Stimulated activated CD4-positive, alpha-beta T cell treated with anti-CD3 and anti-CD28 coated beads, Interleukin-15, amount 100 ng/mL, for 48 hours (primary cell): ENCODE measurements at regions not wholly inside any gene's neighbourhood (a gene's known extent, or its start where the extent isn't known, plus 50 kb on each side); places are given as distances from the start of the nearest gene placed in this dataset.

Source experiments
- DNase-seq, 2 donors: peaks; one replicate each; pipeline ENCODE4 v3.0.0-alpha.2; 2020; ENCODE audit warnings: low read depth in 2 of 2

- no peak for DNase-seq
Observed at GRCh38 chr10:6774406-6774805, 194.3 kb upstream of the PRKCQ start.

DNA sequence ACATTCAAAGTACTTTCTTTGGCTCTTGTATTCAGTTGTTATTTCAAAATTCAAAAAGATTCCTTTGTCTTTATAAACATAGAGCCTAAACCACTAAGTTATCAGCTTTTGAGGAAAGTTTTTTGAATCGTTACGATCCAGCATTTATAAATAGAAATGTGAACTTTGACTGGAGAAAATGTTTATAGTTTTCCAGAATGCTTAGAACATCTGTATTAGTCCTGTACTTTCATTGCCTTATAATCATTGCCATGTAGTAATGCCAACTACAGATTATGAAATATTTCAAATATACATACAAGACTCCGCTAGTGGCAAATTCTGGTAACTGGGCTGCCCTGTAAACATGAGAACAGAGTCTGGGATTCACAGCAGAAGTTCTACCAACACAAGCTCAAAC is 191.3 kb upstream of the PRKCQ start:
- DNase-seq, result no peak

- no peak for DNase-seq
Observed at GRCh38 chr10:6770846-6771245, 190.8 kb upstream of the PRKCQ start.

- DNase-seq, result no peak
Observed at GRCh38 chr10:6769704-6770417, 189.8 kb upstream of the PRKCQ start.

- no peak for DNase-seq
Observed at GRCh38 chr10:6766131-6766801, 186.2 kb upstream of the PRKCQ start.

DNA sequence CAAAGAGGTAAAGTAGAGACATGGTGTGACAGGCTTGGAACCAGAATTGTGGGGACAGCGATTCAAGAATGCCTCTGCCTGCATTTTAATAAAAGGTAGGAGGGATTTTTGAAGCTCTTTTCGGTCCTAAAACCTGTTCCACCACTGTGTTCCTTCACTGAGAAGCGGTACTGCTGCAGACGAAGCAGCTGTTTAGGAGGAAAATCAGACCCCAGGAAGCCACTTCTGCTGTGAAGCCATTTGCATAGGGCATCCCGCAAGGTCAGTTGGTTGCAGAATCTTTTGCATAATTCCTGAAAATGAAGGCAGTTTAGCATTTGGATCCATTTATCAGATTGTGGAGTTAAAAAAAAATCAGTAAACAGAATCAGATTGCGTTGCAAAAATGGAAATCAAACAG is 183.3 kb upstream of the PRKCQ start:
- DNase-seq, result no peak

DNA sequence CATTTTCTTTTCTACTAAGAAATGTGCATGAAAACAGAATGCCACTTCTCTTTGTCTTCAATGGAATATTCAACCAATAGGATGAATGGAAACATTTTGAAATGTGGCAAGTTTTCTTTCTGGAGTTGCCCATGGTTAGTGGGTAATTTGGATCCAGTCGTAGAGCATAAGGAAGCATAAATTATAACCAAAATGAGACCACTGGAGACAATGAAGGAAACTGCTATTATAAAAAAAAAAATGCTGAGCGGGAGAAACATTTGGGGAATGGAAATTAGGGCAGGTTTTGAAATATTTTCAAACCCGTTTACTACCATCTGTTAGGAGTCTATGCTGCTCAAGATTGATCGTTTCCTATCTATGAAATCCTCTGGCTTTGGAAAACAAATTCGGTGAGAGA is 182.9 kb upstream of the PRKCQ start:
- DNase-seq, result no peak

DNA sequence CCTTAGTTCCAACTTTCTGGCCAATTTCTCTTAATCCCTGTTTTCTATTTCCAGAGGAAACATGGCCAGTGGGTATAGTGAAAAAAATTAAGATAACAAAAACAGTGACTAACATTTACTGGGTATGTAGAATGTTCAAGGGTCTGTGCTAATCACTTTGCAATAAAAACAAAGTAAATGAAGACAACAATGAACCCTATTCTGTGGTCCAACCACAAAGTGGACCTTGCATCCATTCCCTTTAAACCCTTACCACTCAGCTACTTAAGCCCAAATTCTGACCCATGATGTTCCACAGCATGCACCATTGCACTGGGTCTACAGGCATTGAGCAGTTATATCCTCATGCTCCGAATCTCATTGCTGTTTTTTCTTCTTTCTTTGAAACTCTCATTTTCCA is 179.9 kb upstream of the PRKCQ start:
- DNase-seq, result no peak

DNA sequence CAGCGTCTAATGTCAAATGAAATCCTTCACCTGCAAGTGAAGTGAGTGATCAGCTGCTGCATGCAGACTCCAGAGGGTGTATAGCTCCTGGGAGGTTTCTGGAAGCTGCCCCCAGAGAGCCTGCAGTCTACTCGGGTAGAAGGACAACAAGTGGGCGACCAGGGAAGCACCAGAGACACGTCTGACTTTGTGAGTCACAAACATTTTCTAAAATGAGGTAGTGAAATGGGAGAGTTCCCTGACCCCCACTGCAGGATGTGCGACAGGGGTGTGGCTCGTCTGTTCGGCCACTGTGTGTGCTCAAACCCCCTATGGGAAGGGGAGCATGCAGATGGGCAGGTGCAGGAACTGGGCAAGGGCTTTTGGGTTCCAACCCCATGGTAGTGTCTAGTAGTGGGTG is 177.1 kb upstream of the PRKCQ start:
- DNase-seq, result no peak

DNA sequence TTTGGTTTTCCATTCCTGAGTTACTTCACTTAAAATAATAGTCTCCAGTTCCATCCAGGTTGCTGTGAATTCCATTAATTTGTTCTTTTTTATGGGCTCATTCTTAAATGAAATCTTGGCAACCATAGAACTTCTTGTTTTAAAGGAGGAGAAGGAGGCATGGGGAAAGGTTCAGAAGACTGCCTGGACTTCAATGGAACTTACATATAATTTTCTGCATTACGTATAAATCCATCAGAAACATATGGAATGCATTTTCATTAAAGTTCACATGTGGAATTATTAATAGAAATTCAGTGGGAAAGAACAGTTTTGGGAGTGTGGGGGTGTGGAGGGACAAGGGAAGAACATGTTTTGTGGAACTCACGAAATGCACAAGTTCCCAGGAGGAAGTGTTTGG is 176.6 kb upstream of the PRKCQ start:
- no peak for DNase-seq

GRCh38 chr10:6755781-6756460 is 175.8 kb upstream of the PRKCQ start:
- DNase-seq, result no peak

DNA sequence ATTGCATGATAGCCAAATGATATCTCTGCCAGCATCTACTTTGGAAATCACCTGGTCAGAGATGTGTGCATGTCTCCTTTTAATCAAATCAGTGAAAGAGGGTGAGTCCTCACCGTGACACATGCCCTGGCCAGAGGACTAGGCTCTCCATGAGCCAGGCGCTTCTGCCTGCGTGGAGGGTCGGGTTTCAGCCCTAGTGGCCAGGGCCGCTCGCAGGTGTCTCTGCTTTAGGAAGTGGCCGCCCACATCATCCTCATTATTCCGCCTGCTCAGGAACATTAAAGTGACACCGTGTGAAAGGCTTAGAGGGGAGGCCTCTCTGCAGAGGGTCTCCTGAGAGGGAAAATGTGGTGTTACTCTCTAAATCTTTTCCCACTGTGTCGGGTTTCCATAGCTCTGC is 173.6 kb upstream of the PRKCQ start:
- no peak for DNase-seq

DNA sequence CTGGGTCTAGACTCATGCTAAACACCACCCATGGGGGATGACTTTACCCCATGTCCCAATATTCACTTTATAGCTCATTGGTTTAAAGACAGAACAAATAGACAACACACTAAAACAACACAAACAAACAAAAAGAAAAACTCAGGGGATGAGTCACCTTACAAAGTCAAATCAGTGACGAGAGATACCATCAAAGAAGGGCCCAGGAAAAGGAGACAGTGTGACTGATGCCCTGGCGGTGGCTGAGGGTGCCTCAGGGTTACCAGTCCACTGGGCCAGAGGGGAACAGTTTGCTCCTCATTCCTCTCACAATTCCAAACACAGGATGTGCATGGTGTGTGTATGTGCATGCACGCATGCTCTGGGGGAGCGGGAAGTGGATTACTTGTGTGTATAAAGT is 171.3 kb upstream of the PRKCQ start:
- DNase-seq, result no peak

DNA sequence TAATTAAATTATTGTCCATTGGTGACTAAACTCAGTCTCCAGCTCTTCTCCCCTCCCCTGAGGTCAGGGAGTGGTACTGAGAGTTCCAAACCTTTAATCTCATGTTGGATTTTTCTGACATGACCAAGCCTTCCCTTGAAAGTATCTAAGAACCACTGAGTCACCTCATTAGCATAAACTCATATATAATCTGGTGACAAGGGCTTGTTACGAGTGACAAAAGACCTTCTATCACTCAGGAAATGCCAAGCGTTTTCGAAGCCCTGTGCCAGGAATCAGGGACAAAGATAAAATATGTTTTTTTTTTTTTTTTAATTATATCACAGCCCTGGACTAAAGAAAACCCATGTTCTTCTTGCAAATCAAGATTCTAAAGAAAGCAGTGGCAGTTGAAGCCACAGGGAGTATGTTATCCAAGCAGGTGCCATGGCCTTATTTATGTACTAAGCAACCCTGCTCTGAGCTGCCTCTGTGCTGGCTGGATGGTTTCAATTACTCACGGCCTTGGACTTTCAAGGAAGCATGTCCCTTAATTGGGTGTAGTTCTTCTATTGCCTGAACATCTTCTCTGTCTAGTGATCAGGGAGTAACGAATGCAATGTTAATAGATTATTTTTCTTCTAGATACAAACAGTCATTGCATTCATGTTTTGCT is 169.0 kb upstream of the PRKCQ start:
- DNase-seq, result no peak

- DNase-seq, result no peak
Observed at GRCh38 chr10:6748029-6748428, 168.0 kb upstream of the PRKCQ start.

DNA sequence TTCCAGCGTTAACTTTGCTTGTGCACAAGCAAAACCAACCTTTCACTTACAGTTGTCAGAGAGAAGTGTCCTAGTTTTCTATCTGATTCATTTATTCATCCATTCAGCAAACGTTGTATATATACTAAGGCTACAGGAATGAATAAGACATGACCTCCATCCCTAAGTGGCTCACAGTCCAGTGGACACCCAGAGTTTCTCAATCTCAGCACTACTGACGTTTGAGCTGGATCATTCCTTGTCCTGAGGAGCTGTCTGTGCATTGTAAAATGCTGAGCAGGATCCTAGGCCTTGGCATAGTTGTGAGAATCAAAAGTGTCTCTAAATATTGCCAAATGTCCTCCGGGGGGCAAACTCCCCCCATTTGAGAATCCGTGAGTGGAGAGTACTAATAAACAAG is 166.7 kb upstream of the PRKCQ start:
- DNase-seq, result no peak

- no peak for DNase-seq
Observed at GRCh38 chr10:6743291-6743849, 163.3 kb upstream of the PRKCQ start.

DNA sequence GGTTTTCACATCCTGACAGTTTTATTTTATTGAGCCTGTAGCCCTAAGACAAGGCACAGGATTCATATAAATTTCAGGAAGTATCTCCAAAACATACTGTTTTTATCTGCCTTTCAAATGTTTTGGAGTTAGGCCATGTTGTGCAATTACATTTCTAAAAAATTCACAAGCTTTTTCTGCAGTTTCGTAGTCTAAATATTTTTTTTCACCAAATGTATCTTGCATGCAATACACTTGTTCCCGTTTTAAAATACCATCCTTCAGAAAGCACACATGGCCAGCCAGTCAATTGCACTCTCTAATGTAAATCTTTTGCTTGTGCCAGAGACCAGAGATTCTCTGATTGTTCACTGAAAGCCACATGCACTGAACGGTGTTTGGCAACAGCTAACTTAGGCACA is 161.5 kb upstream of the PRKCQ start:
- DNase-seq, result no peak

DNA sequence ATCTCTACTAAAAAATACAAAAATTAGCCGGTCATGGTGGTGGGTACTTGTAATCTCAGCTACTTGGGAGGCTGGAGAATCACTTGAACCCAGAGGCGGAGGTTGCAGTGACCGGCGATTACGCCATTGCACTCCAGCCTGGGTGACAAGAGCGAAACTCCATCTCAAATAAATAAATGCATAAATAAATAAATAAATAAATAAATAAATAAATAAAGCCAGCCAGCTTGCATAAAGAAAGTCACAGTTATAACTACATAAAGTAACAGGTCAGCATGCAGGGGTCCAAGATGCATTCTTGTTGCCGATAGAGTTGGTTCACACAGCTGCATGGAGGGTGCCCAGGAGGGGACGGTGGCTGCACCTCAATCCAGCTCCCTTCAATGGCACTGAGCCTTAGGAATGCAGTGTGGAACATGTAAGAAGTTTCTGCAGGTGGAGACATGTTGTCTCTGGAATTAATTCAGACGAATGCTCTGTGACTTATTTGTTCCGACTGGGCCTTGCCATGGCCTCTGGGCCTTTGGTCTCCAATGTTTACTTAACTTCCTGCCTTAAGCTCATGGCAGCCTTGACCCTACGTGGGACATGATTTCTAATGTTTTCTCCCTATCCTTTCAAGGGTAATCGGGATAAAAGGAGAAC is 159.6 kb upstream of the PRKCQ start:
- DNase-seq, result no peak

DNA sequence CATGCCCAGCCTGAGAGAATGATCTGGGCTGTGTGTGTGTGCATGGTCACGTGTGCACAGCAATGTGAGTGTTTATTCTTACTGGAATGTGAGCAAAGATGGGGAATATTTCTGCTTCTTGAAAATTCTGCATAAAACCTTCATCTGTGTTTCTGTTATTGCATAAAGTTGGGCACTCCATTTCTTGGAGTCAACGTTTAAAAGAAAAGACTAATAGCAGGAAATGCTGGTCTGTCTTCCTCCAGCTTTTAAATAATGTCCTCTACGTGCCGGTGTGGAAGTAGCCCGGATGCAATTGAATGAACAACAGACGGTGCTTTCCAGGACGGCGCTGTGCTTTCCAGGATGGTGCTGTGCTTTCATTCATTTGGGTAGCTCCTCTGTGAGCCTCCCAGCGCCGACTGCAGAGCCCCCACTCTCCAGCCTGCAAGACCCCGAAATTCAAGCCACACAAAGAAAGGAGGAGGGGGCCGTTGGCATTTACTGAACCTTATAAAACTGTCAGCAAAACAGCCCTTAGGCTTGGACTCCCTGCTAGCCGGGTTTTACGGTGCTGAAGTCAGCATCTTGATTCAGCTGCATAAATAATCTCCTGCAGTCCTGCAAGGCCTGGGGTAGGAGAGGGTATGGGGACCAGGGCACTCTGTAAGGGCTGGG is 158.2 kb upstream of the PRKCQ start:
- DNase-seq, result no peak

- DNase-seq, result no peak
Observed at GRCh38 chr10:6737758-6738111, 157.7 kb upstream of the PRKCQ start.
